ENCODE measurements at regions not wholly inside any gene's neighbourhood (a gene's known extent, or its start where the extent isn't known, plus 50 kb on each side); places are given as distances from the start of the nearest gene placed in this dataset.

DNA sequence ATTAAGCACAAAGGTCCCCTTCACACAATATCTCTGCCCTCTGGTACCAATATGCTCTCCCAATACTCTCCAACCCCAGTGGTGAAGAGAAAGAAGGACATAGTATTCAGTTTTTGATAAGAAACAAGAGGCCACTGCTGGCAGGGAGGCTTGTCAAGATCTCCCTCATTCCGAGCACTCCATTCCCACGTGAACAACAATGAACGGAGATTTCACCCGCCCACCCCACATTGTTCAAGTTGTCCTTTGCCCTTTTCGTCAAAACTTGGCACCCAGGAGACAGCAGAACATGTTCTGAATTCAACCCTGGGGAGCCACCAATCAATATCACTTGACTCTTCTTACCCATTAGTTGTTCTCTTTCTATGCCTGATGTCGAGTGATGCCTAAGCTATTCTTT is 54.2 kb upstream of the SLC25A4 start:
- ATAC-seq, result no peak
- H3K9ac ChIP-seq (ENCODE audit: control insufficient read depth, insufficient read depth, low read length), result no peak overlapping the region
- H3K4me1 ChIP-seq (ENCODE audit: control insufficient read depth, insufficient read depth, low read length), result no peaks in the 10 kb centered on the region
- RAD21 ChIA-PET (ENCODE audit: unreplicated experiment), result no interaction called here
- H3K4me2 ChIP-seq (ENCODE audit: control insufficient read depth, insufficient read depth), result no peak overlapping the region
- H3K27ac ChIP-seq (ENCODE audit: control insufficient read depth, insufficient read depth), result no peak overlapping the region
- H3K79me2 ChIP-seq (ENCODE audit: control insufficient read depth, insufficient read depth, low read length), result no peaks in the 10 kb centered on the region
- no peaks in the 10 kb centered on the region for H4K20me1 ChIP-seq (ENCODE audit: control insufficient read depth, insufficient read depth)
- H3K27me3 ChIP-seq (replicated peaks in 1 of 2; ENCODE audit: control insufficient read depth in 2 of 2, insufficient read depth in 2 of 2, low read length in 1 of 2), result no peaks in the 10 kb centered on the region
- no peak overlapping the region for H2AFZ ChIP-seq (ENCODE audit: control insufficient read depth, low read depth, low read length)
- FAIRE-seq, result no peak
- no peaks in the 10 kb centered on the region for H3K36me3 ChIP-seq (ENCODE audit: control insufficient read depth in 2 of 2, insufficient read depth in 2 of 2, low read length in 1 of 2)
- DNase-seq (ENCODE audit: low read depth, low spot score), result no peak
- in situ Hi-C loops (cut with MboI) (no loop called here), intact Hi-C loops (cut with micrococcal nuclease; ENCODE audit: unreplicated experiment) (no loop called here)
- H3K9me3 ChIP-seq (replicated peaks; ENCODE audit: control insufficient read depth, insufficient read depth, low read length), result no peaks in the 10 kb centered on the region
- H3K4me3 ChIP-seq, result no peak overlapping the region
- CTCF ChIA-PET, result no interaction called here
- 16% methylated on average over 6 of the region's 6 CpGs for WGBS (ENCODE audit: insufficient coverage, insufficient replicate concordance, low lambda C conversion rate, missing lambda C conversion rate)
- POLR2A ChIA-PET, result no interaction called here
- SMC1A ChIA-PET (ENCODE audit: uncharacterized antibody, unreplicated experiment), result no interaction called here
- BruUV-seq (replicated peaks), result no TSS peak
- TF ChIP-seq RUNX3 (IDR thresholded peaks at IDR 0.05; ENCODE audit: low read length), result no peak
- TF ChIP-seq TARDBP (IDR thresholded peaks at IDR 0.05; ENCODE audit: borderline replicate concordance), result no peak
- no peak for TF ChIP-seq NRF1 (conservative IDR thresholded peaks at IDR 0.05; ENCODE audit: low read depth, low read length)
- no peak for TF ChIP-seq TCF7 (IDR thresholded peaks at IDR 0.05; ENCODE audit: borderline replicate concordance)
- no peak for TF ChIP-seq ETV6 (conservative IDR thresholded peaks at IDR 0.05 in 1 of 2, IDR thresholded peaks at IDR 0.05 in 1 of 2; ENCODE audit: borderline replicate concordance in 1 of 2, low read depth in 1 of 2)
- TF ChIP-seq, protein P1, sequence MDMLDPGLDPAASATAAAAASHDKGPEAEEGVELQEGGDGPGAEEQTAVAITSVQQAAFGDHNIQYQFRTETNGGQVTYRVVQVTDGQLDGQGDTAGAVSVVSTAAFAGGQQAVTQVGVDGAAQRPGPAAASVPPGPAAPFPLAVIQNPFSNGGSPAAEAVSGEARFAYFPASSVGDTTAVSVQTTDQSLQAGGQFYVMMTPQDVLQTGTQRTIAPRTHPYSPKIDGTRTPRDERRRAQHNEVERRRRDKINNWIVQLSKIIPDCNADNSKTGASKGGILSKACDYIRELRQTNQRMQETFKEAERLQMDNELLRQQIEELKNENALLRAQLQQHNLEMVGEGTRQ (IDR thresholded peaks at IDR 0.05; ENCODE audit: borderline replicate concordance, low read depth, low read length), result no peak
- no peak for TF ChIP-seq IKZF1 (conservative IDR thresholded peaks at IDR 0.05)
- no peak for TF ChIP-seq NBN (IDR thresholded peaks at IDR 0.05)
- TF ChIP-seq POLR2AphosphoS2 (IDR thresholded peaks at IDR 0.05; ENCODE audit: low read depth, low read length), result no peak
- TF ChIP-seq, protein P2, sequence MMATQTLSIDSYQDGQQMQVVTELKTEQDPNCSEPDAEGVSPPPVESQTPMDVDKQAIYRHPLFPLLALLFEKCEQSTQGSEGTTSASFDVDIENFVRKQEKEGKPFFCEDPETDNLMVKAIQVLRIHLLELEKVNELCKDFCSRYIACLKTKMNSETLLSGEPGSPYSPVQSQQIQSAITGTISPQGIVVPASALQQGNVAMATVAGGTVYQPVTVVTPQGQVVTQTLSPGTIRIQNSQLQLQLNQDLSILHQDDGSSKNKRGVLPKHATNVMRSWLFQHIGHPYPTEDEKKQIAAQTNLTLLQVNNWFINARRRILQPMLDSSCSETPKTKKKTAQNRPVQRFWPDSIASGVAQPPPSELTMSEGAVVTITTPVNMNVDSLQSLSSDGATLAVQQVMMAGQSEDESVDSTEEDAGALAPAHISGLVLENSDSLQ (IDR thresholded peaks at IDR 0.05), result no peak
- no peak for TF ChIP-seq BCL11A (IDR thresholded peaks at IDR 0.05; ENCODE audit: low read depth, low read length)
- TF ChIP-seq, protein P3, sequence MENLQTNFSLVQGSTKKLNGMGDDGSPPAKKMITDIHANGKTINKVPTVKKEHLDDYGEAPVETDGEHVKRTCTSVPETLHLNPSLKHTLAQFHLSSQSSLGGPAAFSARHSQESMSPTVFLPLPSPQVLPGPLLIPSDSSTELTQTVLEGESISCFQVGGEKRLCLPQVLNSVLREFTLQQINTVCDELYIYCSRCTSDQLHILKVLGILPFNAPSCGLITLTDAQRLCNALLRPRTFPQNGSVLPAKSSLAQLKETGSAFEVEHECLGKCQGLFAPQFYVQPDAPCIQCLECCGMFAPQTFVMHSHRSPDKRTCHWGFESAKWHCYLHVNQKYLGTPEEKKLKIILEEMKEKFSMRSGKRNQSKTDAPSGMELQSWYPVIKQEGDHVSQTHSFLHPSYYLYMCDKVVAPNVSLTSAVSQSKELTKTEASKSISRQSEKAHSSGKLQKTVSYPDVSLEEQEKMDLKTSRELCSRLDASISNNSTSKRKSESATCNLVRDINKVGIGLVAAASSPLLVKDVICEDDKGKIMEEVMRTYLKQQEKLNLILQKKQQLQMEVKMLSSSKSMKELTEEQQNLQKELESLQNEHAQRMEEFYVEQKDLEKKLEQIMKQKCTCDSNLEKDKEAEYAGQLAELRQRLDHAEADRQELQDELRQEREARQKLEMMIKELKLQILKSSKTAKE (IDR thresholded peaks at IDR 0.05; ENCODE audit: low read depth, poor library complexity, severe bottlenecking), result no peak
- TF ChIP-seq, protein P4, sequence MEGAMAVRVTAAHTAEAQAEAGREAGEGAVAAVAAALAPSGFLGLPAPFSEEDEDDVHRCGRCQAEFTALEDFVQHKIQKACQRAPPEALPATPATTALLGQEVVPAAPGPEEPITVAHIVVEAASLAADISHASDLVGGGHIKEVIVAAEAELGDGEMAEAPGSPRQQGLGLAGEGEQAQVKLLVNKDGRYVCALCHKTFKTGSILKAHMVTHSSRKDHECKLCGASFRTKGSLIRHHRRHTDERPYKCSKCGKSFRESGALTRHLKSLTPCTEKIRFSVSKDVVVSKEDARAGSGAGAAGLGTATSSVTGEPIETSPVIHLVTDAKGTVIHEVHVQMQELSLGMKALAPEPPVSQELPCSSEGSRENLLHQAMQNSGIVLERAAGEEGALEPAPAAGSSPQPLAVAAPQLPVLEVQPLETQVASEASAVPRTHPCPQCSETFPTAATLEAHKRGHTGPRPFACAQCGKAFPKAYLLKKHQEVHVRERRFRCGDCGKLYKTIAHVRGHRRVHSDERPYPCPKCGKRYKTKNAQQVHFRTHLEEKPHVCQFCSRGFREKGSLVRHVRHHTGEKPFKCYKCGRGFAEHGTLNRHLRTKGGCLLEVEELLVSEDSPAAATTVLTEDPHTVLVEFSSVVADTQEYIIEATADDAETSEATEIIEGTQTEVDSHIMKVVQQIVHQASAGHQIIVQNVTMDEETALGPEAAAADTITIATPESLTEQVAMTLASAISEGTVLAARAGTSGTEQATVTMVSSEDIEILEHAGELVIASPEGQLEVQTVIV (IDR thresholded peaks at IDR 0.05; ENCODE audit: borderline replicate concordance, partially characterized antibody), result no peak
- TF ChIP-seq, protein P5, sequence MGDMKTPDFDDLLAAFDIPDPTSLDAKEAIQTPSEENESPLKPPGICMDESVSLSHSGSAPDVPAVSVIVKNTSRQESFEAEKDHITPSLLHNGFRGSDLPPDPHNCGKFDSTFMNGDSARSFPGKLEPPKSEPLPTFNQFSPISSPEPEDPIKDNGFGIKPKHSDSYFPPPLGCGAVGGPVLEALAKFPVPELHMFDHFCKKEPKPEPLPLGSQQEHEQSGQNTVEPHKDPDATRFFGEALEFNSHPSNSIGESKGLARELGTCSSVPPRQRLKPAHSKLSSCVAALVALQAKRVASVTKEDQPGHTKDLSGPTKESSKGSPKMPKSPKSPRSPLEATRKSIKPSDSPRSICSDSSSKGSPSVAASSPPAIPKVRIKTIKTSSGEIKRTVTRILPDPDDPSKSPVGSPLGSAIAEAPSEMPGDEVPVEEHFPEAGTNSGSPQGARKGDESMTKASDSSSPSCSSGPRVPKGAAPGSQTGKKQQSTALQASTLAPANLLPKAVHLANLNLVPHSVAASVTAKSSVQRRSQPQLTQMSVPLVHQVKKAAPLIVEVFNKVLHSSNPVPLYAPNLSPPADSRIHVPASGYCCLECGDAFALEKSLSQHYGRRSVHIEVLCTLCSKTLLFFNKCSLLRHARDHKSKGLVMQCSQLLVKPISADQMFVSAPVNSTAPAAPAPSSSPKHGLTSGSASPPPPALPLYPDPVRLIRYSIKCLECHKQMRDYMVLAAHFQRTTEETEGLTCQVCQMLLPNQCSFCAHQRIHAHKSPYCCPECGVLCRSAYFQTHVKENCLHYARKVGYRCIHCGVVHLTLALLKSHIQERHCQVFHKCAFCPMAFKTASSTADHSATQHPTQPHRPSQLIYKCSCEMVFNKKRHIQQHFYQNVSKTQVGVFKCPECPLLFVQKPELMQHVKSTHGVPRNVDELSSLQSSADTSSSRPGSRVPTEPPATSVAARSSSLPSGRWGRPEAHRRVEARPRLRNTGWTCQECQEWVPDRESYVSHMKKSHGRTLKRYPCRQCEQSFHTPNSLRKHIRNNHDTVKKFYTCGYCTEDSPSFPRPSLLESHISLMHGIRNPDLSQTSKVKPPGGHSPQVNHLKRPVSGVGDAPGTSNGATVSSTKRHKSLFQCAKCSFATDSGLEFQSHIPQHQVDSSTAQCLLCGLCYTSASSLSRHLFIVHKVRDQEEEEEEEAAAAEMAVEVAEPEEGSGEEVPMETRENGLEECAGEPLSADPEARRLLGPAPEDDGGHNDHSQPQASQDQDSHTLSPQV (IDR thresholded peaks at IDR 0.05), result no peak

Measured in GM12878 (cell line).